ENCODE measurements at regions not wholly inside any gene's neighbourhood (a gene's known extent, or its start where the extent isn't known, plus 50 kb on each side); places are given as distances from the start of the nearest gene placed in this dataset.

GRCh38 chr12:33724867-33725266 is 285.2 kb upstream of the SYT10 start:
- Histone ChIP-seq H3K27ac (ENCODE audit: low read length) (no peak overlapping the region), H3K4me1 (ENCODE audit: control insufficient read depth in 1 of 2, extremely low read depth in 1 of 2, insufficient read depth in 2 of 2, low read length in 2 of 2) (no peaks in the 10 kb centered on the region), H3K36me3 (ENCODE audit: control insufficient read depth in 2 of 2, extremely low read depth in 1 of 2, insufficient read depth in 1 of 2, low read length in 1 of 2) (no peaks in the 10 kb centered on the region), H3K27me3 (replicated peaks in 1 of 2; ENCODE audit: control insufficient read depth in 2 of 2, extremely low read depth in 1 of 2, insufficient read depth in 2 of 2, low read length in 1 of 2) (no peaks in the 10 kb centered on the region), H3K4me3 (ENCODE audit: control insufficient read depth in 1 of 2, extremely low read depth in 1 of 2, low read length in 1 of 2) (no peak overlapping the region), H3K9me3 (no peaks in the 10 kb centered on the region)
- Mint-ChIP-seq H3K9me3 (peaks cover 11 to 28% (median 24%) of the 10 kb centered on the region in 3 donors), H3K4me3 (no peak overlapping the region), H3K27me3 (no peaks in the 10 kb centered on the region), H3K4me1 (no peaks in the 10 kb centered on the region), H3K27ac (no peak overlapping the region), H3K36me3 (no peaks in the 10 kb centered on the region)
- DNase-seq (no peak), ATAC-seq (replicated peaks in 1 of 4) (no peak)
- POLR2A ChIA-PET: no interaction called here
- CTCF ChIA-PET: no interaction called here
- 80% methylated on average over 1 of the region's 4 CpGs for WGBS (ENCODE audit: insufficient coverage)

GRCh38 chr12:33734871-33735270 is 287.4 kb upstream of the ALG10 start:
- Histone ChIP-seq H3K36me3 (ENCODE audit: control insufficient read depth in 2 of 2, extremely low read depth in 1 of 2, insufficient read depth in 1 of 2, low read length in 1 of 2) (no peaks in the 10 kb centered on the region), H3K4me3 (ENCODE audit: control insufficient read depth in 1 of 2, extremely low read depth in 1 of 2, low read length in 1 of 2) (no peak overlapping the region), H3K9me3 (peaks cover 2% of the 10 kb centered on the region), H3K27ac (ENCODE audit: low read length) (no peak overlapping the region), H3K27me3 (replicated peaks in 1 of 2; ENCODE audit: control insufficient read depth in 2 of 2, extremely low read depth in 1 of 2, insufficient read depth in 2 of 2, low read length in 1 of 2) (no peaks in the 10 kb centered on the region), H3K4me1 (ENCODE audit: control insufficient read depth in 1 of 2, extremely low read depth in 1 of 2, insufficient read depth in 2 of 2, low read length in 2 of 2) (no peaks in the 10 kb centered on the region)
- no peak overlapping the region for H3K27ac Mint-ChIP-seq
- H3K36me3 Mint-ChIP-seq: no peaks in the 10 kb centered on the region
- ATAC-seq (replicated peaks in 1 of 4) (no peak), DNase-seq (no peak)
- H3K4me1 Mint-ChIP-seq: no peaks in the 10 kb centered on the region
- no peaks in the 10 kb centered on the region for H3K27me3 Mint-ChIP-seq
- CTCF ChIA-PET: no interaction called here
- POLR2A ChIA-PET: no interaction called here
- no CpG with 5 or more reads among the region's 2 CpGs for WGBS (ENCODE audit: insufficient coverage)
- peaks cover 2 to 21% (median 12%) of the 10 kb centered on the region in 3 donors for H3K9me3 Mint-ChIP-seq
- no peak overlapping the region for H3K4me3 Mint-ChIP-seq

GRCh38 chr12:33752854-33753253 is 269.4 kb upstream of the ALG10 start:
- no peaks in the 10 kb centered on the region for H3K4me1 Mint-ChIP-seq
- ChIA-PET POLR2A (no interaction called here), CTCF (no interaction called here)
- no peaks in the 10 kb centered on the region for H3K27me3 Mint-ChIP-seq
- peaks cover 8 to 10% (median 9%) of the 10 kb centered on the region in 3 donors for H3K9me3 Mint-ChIP-seq
- no peaks in the 10 kb centered on the region for H3K36me3 ChIP-seq (ENCODE audit: control insufficient read depth in 2 of 2, extremely low read depth in 1 of 2, insufficient read depth in 1 of 2, low read length in 1 of 2)
- no peak overlapping the region for H3K27ac Mint-ChIP-seq
- no peak overlapping the region for H3K4me3 Mint-ChIP-seq
- 60% methylated on average over 1 of the region's 1 CpG for WGBS (ENCODE audit: insufficient coverage)
- H3K27ac ChIP-seq (ENCODE audit: low read length): no peak overlapping the region
- H3K36me3 Mint-ChIP-seq: no peaks in the 10 kb centered on the region
- no peaks in the 10 kb centered on the region for H3K9me3 ChIP-seq
- no peaks in the 10 kb centered on the region for H3K4me1 ChIP-seq (ENCODE audit: control insufficient read depth in 1 of 2, extremely low read depth in 1 of 2, insufficient read depth in 2 of 2, low read length in 2 of 2)
- H3K4me3 ChIP-seq (ENCODE audit: control insufficient read depth in 1 of 2, extremely low read depth in 1 of 2, low read length in 1 of 2): no peak overlapping the region
- DNase-seq: no peak
- H3K27me3 ChIP-seq (replicated peaks in 1 of 2; ENCODE audit: control insufficient read depth in 2 of 2, extremely low read depth in 1 of 2, insufficient read depth in 2 of 2, low read length in 1 of 2): no peaks in the 10 kb centered on the region
- ATAC-seq (replicated peaks in 1 of 4): no peak

- CTCF ChIA-PET: no interaction called here
- Histone ChIP-seq H3K36me3 (ENCODE audit: control insufficient read depth in 2 of 2, extremely low read depth in 1 of 2, insufficient read depth in 1 of 2, low read length in 1 of 2) (no peaks in the 10 kb centered on the region), H3K27ac (ENCODE audit: low read length) (no peak overlapping the region), H3K4me3 (ENCODE audit: control insufficient read depth in 1 of 2, extremely low read depth in 1 of 2, low read length in 1 of 2) (no peak overlapping the region), H3K27me3 (replicated peaks in 1 of 2; ENCODE audit: control insufficient read depth in 2 of 2, extremely low read depth in 1 of 2, insufficient read depth in 2 of 2, low read length in 1 of 2) (no peaks in the 10 kb centered on the region), H3K4me1 (ENCODE audit: control insufficient read depth in 1 of 2, extremely low read depth in 1 of 2, insufficient read depth in 2 of 2, low read length in 2 of 2) (no peaks in the 10 kb centered on the region), H3K9me3 (no peaks in the 10 kb centered on the region)
- no peak overlapping the region for H3K27ac Mint-ChIP-seq
- no peak for DNase-seq
- no peak for ATAC-seq (replicated peaks in 1 of 4)
- no peaks in the 10 kb centered on the region for H3K4me1 Mint-ChIP-seq
- H3K27me3 Mint-ChIP-seq: no peaks in the 10 kb centered on the region
- POLR2A ChIA-PET: no interaction called here
- peaks cover 2 to 21% (median 20%) of the 10 kb centered on the region in 3 donors for H3K9me3 Mint-ChIP-seq
- no peaks in the 10 kb centered on the region for H3K36me3 Mint-ChIP-seq
- WGBS (ENCODE audit: insufficient coverage): 73% methylated on average over 2 of the region's 3 CpGs
- no peak overlapping the region for H3K4me3 Mint-ChIP-seq
Measured at GRCh38 chr12:33757701-33758100, 264.6 kb upstream of the ALG10 start.

GRCh38 chr12:33759279-33759678 is 263.0 kb upstream of the ALG10 start:
- 73% methylated on average over 1 of the region's 2 CpGs for WGBS (ENCODE audit: insufficient coverage)
- no peaks in the 10 kb centered on the region for H3K4me1 ChIP-seq (ENCODE audit: control insufficient read depth in 1 of 2, extremely low read depth in 1 of 2, insufficient read depth in 2 of 2, low read length in 2 of 2)
- Mint-ChIP-seq H3K4me1 (no peaks in the 10 kb centered on the region), H3K9me3 (peaks cover 0 to 22% (median 15%) of the 10 kb centered on the region in 3 donors), H3K4me3 (no peak overlapping the region), H3K27ac (no peak overlapping the region), H3K36me3 (no peaks in the 10 kb centered on the region), H3K27me3 (no peaks in the 10 kb centered on the region)
- no peak overlapping the region for H3K4me3 ChIP-seq (ENCODE audit: control insufficient read depth in 1 of 2, extremely low read depth in 1 of 2, low read length in 1 of 2)
- no peaks in the 10 kb centered on the region for H3K36me3 ChIP-seq (ENCODE audit: control insufficient read depth in 2 of 2, extremely low read depth in 1 of 2, insufficient read depth in 1 of 2, low read length in 1 of 2)
- no peaks in the 10 kb centered on the region for H3K27me3 ChIP-seq (replicated peaks in 1 of 2; ENCODE audit: control insufficient read depth in 2 of 2, extremely low read depth in 1 of 2, insufficient read depth in 2 of 2, low read length in 1 of 2)
- H3K27ac ChIP-seq (ENCODE audit: low read length): no peak overlapping the region
- no peaks in the 10 kb centered on the region for H3K9me3 ChIP-seq
- ATAC-seq (replicated peaks in 1 of 4): no peak
- POLR2A ChIA-PET: no interaction called here
- DNase-seq: no peak
- CTCF ChIA-PET: no interaction called here

- Mint-ChIP-seq H3K9me3 (peaks cover 3 to 15% (median 10%) of the 10 kb centered on the region in 3 donors), H3K4me3 (no peak overlapping the region), H3K27ac (no peak overlapping the region), H3K27me3 (no peaks in the 10 kb centered on the region), H3K4me1 (no peaks in the 10 kb centered on the region), H3K36me3 (no peaks in the 10 kb centered on the region)
- Histone ChIP-seq H3K27ac (ENCODE audit: low read length) (no peak overlapping the region), H3K36me3 (ENCODE audit: control insufficient read depth in 2 of 2, extremely low read depth in 1 of 2, insufficient read depth in 1 of 2, low read length in 1 of 2) (no peaks in the 10 kb centered on the region), H3K4me3 (ENCODE audit: control insufficient read depth in 1 of 2, extremely low read depth in 1 of 2, low read length in 1 of 2) (no peak overlapping the region), H3K4me1 (ENCODE audit: control insufficient read depth in 1 of 2, extremely low read depth in 1 of 2, insufficient read depth in 2 of 2, low read length in 2 of 2) (no peaks in the 10 kb centered on the region), H3K9me3 (no peaks in the 10 kb centered on the region), H3K27me3 (replicated peaks in 1 of 2; ENCODE audit: control insufficient read depth in 2 of 2, extremely low read depth in 1 of 2, insufficient read depth in 2 of 2, low read length in 1 of 2) (no peaks in the 10 kb centered on the region)
- ATAC-seq (replicated peaks in 1 of 4) (no peak), DNase-seq (no peak)
- POLR2A ChIA-PET: no interaction called here
- WGBS (ENCODE audit: insufficient coverage): no CpG with 5 or more reads among the region's 4 CpGs
- CTCF ChIA-PET: no interaction called here
Measured at GRCh38 chr12:33763331-33763730, 259.0 kb upstream of the ALG10 start.

GRCh38 chr12:33770652-33771051 is 251.6 kb upstream of the ALG10 start:
- DNase-seq: no peak
- no peak overlapping the region for H3K27ac Mint-ChIP-seq
- no peaks in the 10 kb centered on the region for H3K4me1 Mint-ChIP-seq
- WGBS (ENCODE audit: insufficient coverage): no CpG with 5 or more reads among the region's 2 CpGs
- no peak for ATAC-seq (replicated peaks in 1 of 4)
- Histone ChIP-seq H3K36me3 (ENCODE audit: control insufficient read depth in 2 of 2, extremely low read depth in 1 of 2, insufficient read depth in 1 of 2, low read length in 1 of 2) (no peaks in the 10 kb centered on the region), H3K4me1 (ENCODE audit: control insufficient read depth in 1 of 2, extremely low read depth in 1 of 2, insufficient read depth in 2 of 2, low read length in 2 of 2) (no peaks in the 10 kb centered on the region), H3K27me3 (replicated peaks in 1 of 2; ENCODE audit: control insufficient read depth in 2 of 2, extremely low read depth in 1 of 2, insufficient read depth in 2 of 2, low read length in 1 of 2) (no peaks in the 10 kb centered on the region), H3K27ac (ENCODE audit: low read length) (no peak overlapping the region), H3K4me3 (ENCODE audit: control insufficient read depth in 1 of 2, extremely low read depth in 1 of 2, low read length in 1 of 2) (no peak overlapping the region), H3K9me3 (no peaks in the 10 kb centered on the region)
- H3K27me3 Mint-ChIP-seq: no peaks in the 10 kb centered on the region
- POLR2A ChIA-PET: no interaction called here
- H3K4me3 Mint-ChIP-seq: no peak overlapping the region
- H3K9me3 Mint-ChIP-seq: peaks cover 5 to 11% (median 9%) of the 10 kb centered on the region in 3 donors
- H3K36me3 Mint-ChIP-seq: no peaks in the 10 kb centered on the region
- CTCF ChIA-PET: no interaction called here
